GM19043 (cell line): ENCODE measurements at regions not wholly inside any gene's neighbourhood (a gene's known extent, or its start where the extent isn't known, plus 50 kb on each side); places are given as distances from the start of the nearest gene placed in this dataset.

Experiments used
- ATAC-seq: cut with Tn5 transposase; IDR thresholded peaks from one replicate; pipeline ENCODE4 v1.9.1; 2021; ENCODE audit warnings: low read depth; ENCODE audit not compliant: unreplicated experiment

- no peak for ATAC-seq
These were observed 292.3 kb downstream of the FLRT2 start for GRCh38 chr14:85822236-85822635.

GRCh38 chr14:85817430-85817829 is 287.5 kb downstream of the FLRT2 start:
- ATAC-seq = no peak

- ATAC-seq = no peak
These were observed 283.1 kb downstream of the FLRT2 start for GRCh38 chr14:85813040-85813439.

- ATAC-seq = no peak
These were observed 281.4 kb downstream of the FLRT2 start for GRCh38 chr14:85811340-85811739.

DNA sequence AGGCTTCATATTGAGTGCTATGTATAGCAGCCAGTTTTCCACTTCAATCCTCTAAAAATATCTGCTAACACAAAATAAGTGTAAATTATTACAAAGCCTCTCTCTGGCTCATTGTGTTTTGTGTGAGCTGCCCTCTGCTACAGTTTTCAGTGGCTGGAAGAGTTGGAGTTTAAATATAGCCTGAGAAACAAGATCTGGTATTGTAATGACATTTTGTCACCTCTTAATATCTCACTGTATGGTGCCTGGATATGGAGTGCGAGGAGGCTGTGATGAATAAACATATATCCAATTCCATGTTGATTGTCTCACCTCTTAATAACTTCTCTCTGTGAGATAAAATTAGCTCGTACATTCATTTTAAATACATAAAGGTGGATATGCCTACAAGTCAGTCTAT is 269.7 kb downstream of the FLRT2 start:
- ATAC-seq = no peak

- ATAC-seq = no peak
These were observed 268.9 kb downstream of the FLRT2 start for GRCh38 chr14:85798856-85799255.

DNA sequence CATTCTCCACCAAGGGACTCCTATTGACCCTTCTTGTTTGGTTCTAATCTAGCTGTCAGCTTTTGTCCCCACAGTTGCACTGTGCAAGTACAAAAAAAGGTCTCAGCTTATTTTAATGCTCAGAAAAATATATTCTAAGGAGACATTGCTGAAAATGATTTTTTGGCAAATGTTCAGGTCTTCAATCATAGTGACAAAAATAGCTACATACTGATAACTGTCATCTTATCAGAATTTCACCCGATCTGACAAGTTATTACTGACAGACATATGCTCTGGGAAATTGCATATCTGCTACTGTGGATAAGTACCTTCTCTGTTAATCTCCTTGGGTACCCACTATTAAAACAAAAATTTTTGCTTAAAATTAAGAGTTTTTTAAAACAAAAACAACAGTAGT is 263.6 kb downstream of the FLRT2 start:
- ATAC-seq = no peak

- ATAC-seq = no peak
These were observed 259.6 kb downstream of the FLRT2 start for GRCh38 chr14:85789506-85789905.

GRCh38 chr14:85788470-85789233 is 258.7 kb downstream of the FLRT2 start:
- no peak for ATAC-seq

DNA sequence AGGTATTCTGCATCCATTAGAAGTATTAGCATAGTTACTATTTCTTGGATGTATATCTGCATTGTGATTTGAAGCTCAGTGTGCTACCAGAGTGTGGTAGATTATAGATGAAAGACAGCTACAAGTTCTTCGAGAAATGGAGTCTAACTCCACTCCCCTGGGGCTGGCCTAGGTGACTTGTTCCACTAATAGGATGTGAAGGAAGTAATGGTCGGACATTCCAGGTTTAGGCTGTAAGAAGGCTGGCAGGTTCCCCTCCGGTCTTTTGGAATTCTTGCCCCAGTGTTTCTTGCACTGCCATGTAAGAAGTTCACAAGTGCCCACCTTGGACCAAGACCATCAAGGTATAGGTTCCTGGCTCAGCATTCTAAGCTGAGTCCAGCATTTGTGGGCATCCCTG is 236.4 kb downstream of the FLRT2 start:
- ATAC-seq = no peak

GRCh38 chr14:85764822-85765221 is 234.9 kb downstream of the FLRT2 start:
- no peak for ATAC-seq

DNA sequence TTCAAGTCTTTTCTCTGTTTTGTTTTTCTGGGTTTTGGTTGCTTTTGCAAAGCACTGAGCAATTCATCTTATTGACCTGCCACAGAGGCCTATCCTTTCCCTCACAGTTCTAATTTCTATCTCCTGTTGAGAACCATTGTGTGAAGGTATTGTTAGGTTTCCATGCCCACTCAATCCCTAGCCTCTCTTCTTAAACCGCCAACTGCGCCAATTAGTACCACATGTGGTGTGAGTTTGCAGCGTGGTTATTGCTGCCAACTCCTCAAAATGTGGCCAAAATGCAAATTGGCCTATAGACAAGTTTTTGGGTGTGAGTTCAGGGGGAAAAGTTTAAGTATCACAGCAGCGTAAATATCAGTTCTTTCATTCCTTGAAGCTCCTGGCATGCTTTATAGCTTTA is 232.6 kb downstream of the FLRT2 start:
- no peak for ATAC-seq

DNA sequence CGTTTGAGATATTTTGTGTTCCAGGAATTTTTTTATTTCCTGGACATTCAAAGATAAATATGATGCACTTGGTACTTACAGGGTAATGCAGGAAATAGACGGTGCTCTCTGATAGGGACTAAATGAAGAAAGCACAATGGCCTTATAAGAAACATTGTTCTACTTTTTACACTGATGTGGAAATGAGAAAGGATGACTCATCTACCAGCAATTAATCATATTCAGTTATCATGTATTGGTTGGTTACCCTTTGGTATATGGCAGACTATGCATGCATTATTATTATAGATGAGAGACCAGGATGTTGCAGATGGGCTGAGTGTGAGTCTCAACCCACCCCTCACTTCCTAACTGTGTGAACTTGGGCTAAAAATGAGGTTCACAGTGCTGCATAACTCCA is 222.2 kb downstream of the FLRT2 start:
- ATAC-seq = no peak

- no peak for ATAC-seq
These were observed 214.6 kb downstream of the FLRT2 start for GRCh38 chr14:85744573-85744972.

- ATAC-seq = no peak
These were observed 202.1 kb downstream of the FLRT2 start for GRCh38 chr14:85732031-85732430.

- no peak for ATAC-seq
These were observed 201.2 kb downstream of the FLRT2 start for GRCh38 chr14:85731186-85731585.

- no peak for ATAC-seq
These were observed 198.6 kb downstream of the FLRT2 start for GRCh38 chr14:85728476-85729065.

GRCh38 chr14:85714069-85714468 is 184.1 kb downstream of the FLRT2 start:
- ATAC-seq = no peak

GRCh38 chr14:85711620-85712019 is 181.7 kb downstream of the FLRT2 start:
- no peak for ATAC-seq
